HCT116 (cell line): ENCODE measurements at regions not wholly inside any gene's neighbourhood (a gene's known extent, or its start where the extent isn't known, plus 50 kb on each side); places are given as distances from the start of the nearest gene placed in this dataset.

ENCODE experiments used
- ATAC-seq: fragments of 200-7000 bp; cut with Tn5 transposase; 2 replicates; pipeline ENCODE4 v1.9.1; 2020; ENCODE audit warnings: mild to moderate bottlenecking, moderate library complexity
- BruUV-seq: library from RNA; stranded (reverse); fragments of 400-500 nt; replicated peaks from 2 replicates; lab custom pipeline; 2021; lab: Mats Ljungman, UMichigan
- CTCF ChIA-PET: fragments of 300-600 bp; sonication (Branson Sonifier 250); formaldehyde crosslinking; loops from one replicate; lab custom pipeline; 2021; ENCODE audit warnings: antibody characterized with exemption; lab: Charles Lee
- POLR2A ChIA-PET: fragments of 300-600, 350-600 bp; sonication (Branson Sonifier 250); formaldehyde crosslinking; loops from one replicate; lab custom pipeline; 2021; ENCODE audit warnings: antibody characterized with exemption; lab: Charles Lee
- RAD21 ChIA-PET, 2 experiments: fragments of 300-600 bp; sonication (Branson Sonifier 250); formaldehyde crosslinking; loops; one replicate each; lab custom pipeline; 2023; ENCODE audit warnings: low total read pairs in 2 of 2; ENCODE audit not compliant: uncharacterized antibody in 2 of 2, unreplicated experiment in 2 of 2, low non-redundant PET in 1 of 2; lab: Charles Lee
- DNase-seq: peaks from one replicate; pipeline ENCODE4 v3.0.0-alpha.2; 2010; ENCODE audit warnings: low read depth, low spot score
- H2AFZ ChIP-seq: fragments of 200-600 bp; shearing (Covaris generic), sonication (generic); 2 replicates; pipeline ENCODE4 v1.6.1; 2017; ENCODE audit warnings: low read depth, mixed run types, mixed read lengths, antibody characterized with exemption, low read length; ENCODE audit not compliant: poor library complexity, severe bottlenecking
- H3K27ac ChIP-seq: 2 replicates; pipeline ENCODE4 v1.5.1; 2012; ENCODE audit warnings: low read depth, low read length
- H3K27me3 ChIP-seq: fragments of 200-600 bp; sonication (generic); 2 replicates; pipeline ENCODE4 v1.6.1; 2016; ENCODE audit warnings: mixed run types, low read length, mixed read lengths; ENCODE audit not compliant: insufficient read depth
- H3K36me3 ChIP-seq, 2 experiments: fragments of 200-500 bp in 1 of 2; fragments of 200-600 bp in 1 of 2; sonication (Bioruptor generic) in 1 of 2; sonication (generic) in 1 of 2; 2 replicates each; pipeline versions ENCODE4 v1.5.1 to v1.6.1; 2014 to 2016; ENCODE audit warnings: low read length in 2 of 2, inconsistent platforms in 1 of 2, mixed read lengths in 1 of 2, mixed run types in 1 of 2; ENCODE audit not compliant: insufficient read depth in 2 of 2, control insufficient read depth in 1 of 2
- H3K4me1 ChIP-seq, 2 experiments: fragments of 200-600 bp in 1 of 2; sonication (generic) in 1 of 2; 2 replicates each; pipeline versions ENCODE4 v1.5.1 to v1.6.1; 2012 to 2017; ENCODE audit warnings: low read length in 2 of 2, inconsistent platforms in 1 of 2, mild to moderate bottlenecking in 1 of 2, mixed read lengths in 1 of 2, mixed run types in 1 of 2, moderate library complexity in 1 of 2; ENCODE audit not compliant: insufficient read depth in 2 of 2, control insufficient read depth in 1 of 2
- H3K4me2 ChIP-seq: fragments of 200-600 bp; sonication (generic); 2 replicates; pipeline ENCODE4 v1.6.1; 2017; ENCODE audit warnings: mixed run types, low read length, mixed read lengths
- H3K4me3 ChIP-seq, 2 experiments: fragments of 200-600 bp in 1 of 2; sonication (generic) in 1 of 2; replicated peaks in 1 of 2; 2 replicates each; pipeline ENCODE4 v1.5.1; 2011 to 2016; ENCODE audit warnings: low read length in 2 of 2, control low read depth in 1 of 2, low read depth in 1 of 2, mild to moderate bottlenecking in 1 of 2, mixed read lengths in 1 of 2, mixed run types in 1 of 2
- H3K79me2 ChIP-seq: fragments of 200-600 bp; sonication (generic); 2 replicates; pipeline ENCODE4 v1.6.1; 2017; ENCODE audit warnings: mild to moderate bottlenecking, mixed run types, low read length, moderate library complexity, mixed read lengths; ENCODE audit not compliant: insufficient read depth
- H3K9ac ChIP-seq: fragments of 200-600 bp; sonication (generic); 2 replicates; pipeline ENCODE4 v1.6.1; 2016; ENCODE audit warnings: low read length, mixed read lengths
- H3K9me2 ChIP-seq: fragments of 200-600 bp; sonication (generic), shearing (Covaris generic); 2 replicates; pipeline ENCODE4 v1.6.1; 2017; ENCODE audit warnings: mixed run types, mild to moderate bottlenecking, moderate library complexity; ENCODE audit not compliant: insufficient read depth
- H3K9me3 ChIP-seq, 2 experiments: fragments of 200-500 bp in 1 of 2; fragments of 200-600 bp in 1 of 2; sonication (Bioruptor generic) in 1 of 2; sonication (generic) in 1 of 2; 2 replicates each; pipeline ENCODE4 v1.6.1; 2014 to 2017; ENCODE audit warnings: low read length in 2 of 2, mixed read lengths in 2 of 2, inconsistent platforms in 1 of 2, low read depth in 1 of 2, mild to moderate bottlenecking in 1 of 2, mixed run types in 1 of 2, moderate library complexity in 1 of 2; ENCODE audit not compliant: control insufficient read depth in 1 of 2, insufficient read depth in 1 of 2
- H4K20me1 ChIP-seq: fragments of 200-600 bp; sonication (generic), shearing (Covaris generic); 2 replicates; pipeline ENCODE4 v1.6.1; 2017; ENCODE audit warnings: mixed run types, mild to moderate bottlenecking, moderate library complexity; ENCODE audit not compliant: insufficient read depth
- CBX3 ChIP-seq: IDR thresholded peaks from 2 replicates; pipeline ENCODE4 v1.6.1; 2012; ENCODE audit warnings: low read depth
- EZH2 ChIP-seq: fragments of 200-600 bp; sonication (generic); IDR thresholded peaks from 2 replicates; pipeline ENCODE4 v1.6.1; 2017; ENCODE audit warnings: antibody characterized with exemption, mixed run types
- JUND ChIP-seq: IDR thresholded peaks from 2 replicates; pipeline ENCODE4 v1.6.1; 2012
- POLR2A ChIP-seq: IDR thresholded peaks from 2 replicates; pipeline ENCODE4 v1.7.0; 2011; ENCODE audit warnings: borderline replicate concordance; ENCODE audit not compliant: insufficient read depth, insufficient read length; ENCODE audit errors: extremely low read depth
- RAD21 ChIP-seq: IDR thresholded peaks from 2 replicates; pipeline ENCODE4 v1.6.1; 2012; ENCODE audit warnings: low read depth, mild to moderate bottlenecking
- SIN3A ChIP-seq: IDR thresholded peaks from 2 replicates; pipeline ENCODE4 v1.6.1; 2012; ENCODE audit warnings: low read depth
- SP1 ChIP-seq: IDR thresholded peaks from 2 replicates; pipeline ENCODE4 v1.6.1; 2012; ENCODE audit warnings: low read depth
- TCF7L2 ChIP-seq: IDR thresholded peaks from 2 replicates; pipeline ENCODE4 v1.7.0; 2011; ENCODE audit warnings: borderline replicate concordance, inconsistent platforms; ENCODE audit not compliant: insufficient read depth, insufficient read length; ENCODE audit errors: extremely low read depth
- ZFX ChIP-seq: fragments of 450-650 bp; IDR thresholded peaks from 2 replicates; pipeline ENCODE4 v1.6.1; 2017
- ZNF274 ChIP-seq: fragments of 200-500 bp; sonication (Bioruptor generic); IDR thresholded peaks from 2 replicates; pipeline ENCODE4 v1.6.1; 2014; ENCODE audit warnings: mild to moderate bottlenecking, low read depth, low read length, inconsistent platforms
- intact Hi-C: fragments of 100-400 bp; cut with micrococcal nuclease; formaldehyde crosslinking; loops from 2 replicates; pipeline ENCODE4 v1.10.0; 2022
- TF ChIP-seq, protein P1 (sequence below), 3 experiments: fragments of 200-600 bp in 1 of 3; sonication (generic) in 1 of 3; IDR thresholded peaks in 2 of 3; conservative IDR thresholded peaks in 1 of 3; 2 replicates each; pipeline ENCODE4 v1.5.1; 2012 to 2017; ENCODE audit warnings: low read depth in 2 of 3, low read length in 2 of 3, antibody characterized with exemption in 1 of 3, borderline replicate concordance in 1 of 3, control low read depth in 1 of 3, mild to moderate bottlenecking in 1 of 3, mixed read lengths in 1 of 3, mixed run types in 1 of 3, moderate library complexity in 1 of 3; ENCODE audit not compliant: insufficient read depth in 1 of 3
- TF ChIP-seq, protein P2 (sequence below): IDR thresholded peaks from 2 replicates; pipeline ENCODE4 v1.6.1; 2011; ENCODE audit warnings: mild to moderate bottlenecking, low read length, moderate library complexity; ENCODE audit not compliant: insufficient replicate concordance; ENCODE audit errors: extremely low read depth

DNA sequence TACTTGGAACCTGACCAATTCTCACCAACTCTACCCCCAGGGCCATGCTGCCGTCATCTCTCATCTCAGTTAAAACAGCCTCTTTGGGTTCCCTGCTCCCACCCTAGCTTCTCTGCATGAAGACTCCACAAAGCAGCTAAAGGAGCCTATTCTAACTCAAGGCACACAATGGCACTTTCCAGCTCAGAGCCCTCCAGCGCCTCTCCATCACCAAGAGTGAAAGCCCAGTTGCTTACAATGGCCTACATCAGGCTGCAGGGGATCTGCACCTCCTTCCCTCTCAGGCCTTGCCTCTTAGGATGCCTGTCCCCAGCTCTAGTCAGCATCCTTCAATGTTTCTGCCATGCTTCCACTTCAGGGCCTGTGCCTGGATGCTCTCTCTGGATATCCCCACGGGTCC, 83.7 kb upstream of the GNAZ start:
- H3K9ac ChIP-seq, result no peak overlapping the region
- intact Hi-C loops, result no loop called here
- H3K36me3 ChIP-seq, result no peaks in the 10 kb centered on the region
- H3K27ac ChIP-seq, result no peak overlapping the region
- RAD21 ChIA-PET, result no interaction called here
- H3K9me3 ChIP-seq, result peaks cover 0 to 8% of the 10 kb centered on the region in 2 experiments; a peak in 1 of 4 replicates
- no TSS peak for BruUV-seq
- ATAC-seq (no peak), DNase-seq (no peak)
- TF ChIP-seq JUND, result no peak
- TF ChIP-seq ZNF274, result no peak
- TF ChIP-seq RAD21, result no peak
- TF ChIP-seq, protein P1, sequence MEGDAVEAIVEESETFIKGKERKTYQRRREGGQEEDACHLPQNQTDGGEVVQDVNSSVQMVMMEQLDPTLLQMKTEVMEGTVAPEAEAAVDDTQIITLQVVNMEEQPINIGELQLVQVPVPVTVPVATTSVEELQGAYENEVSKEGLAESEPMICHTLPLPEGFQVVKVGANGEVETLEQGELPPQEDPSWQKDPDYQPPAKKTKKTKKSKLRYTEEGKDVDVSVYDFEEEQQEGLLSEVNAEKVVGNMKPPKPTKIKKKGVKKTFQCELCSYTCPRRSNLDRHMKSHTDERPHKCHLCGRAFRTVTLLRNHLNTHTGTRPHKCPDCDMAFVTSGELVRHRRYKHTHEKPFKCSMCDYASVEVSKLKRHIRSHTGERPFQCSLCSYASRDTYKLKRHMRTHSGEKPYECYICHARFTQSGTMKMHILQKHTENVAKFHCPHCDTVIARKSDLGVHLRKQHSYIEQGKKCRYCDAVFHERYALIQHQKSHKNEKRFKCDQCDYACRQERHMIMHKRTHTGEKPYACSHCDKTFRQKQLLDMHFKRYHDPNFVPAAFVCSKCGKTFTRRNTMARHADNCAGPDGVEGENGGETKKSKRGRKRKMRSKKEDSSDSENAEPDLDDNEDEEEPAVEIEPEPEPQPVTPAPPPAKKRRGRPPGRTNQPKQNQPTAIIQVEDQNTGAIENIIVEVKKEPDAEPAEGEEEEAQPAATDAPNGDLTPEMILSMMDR (IDR thresholded peaks at IDR 0.05 in 2 of 3, conservative IDR thresholded peaks at IDR 0.05 in 1 of 3; ENCODE audit: borderline replicate concordance in 1 of 3, insufficient read depth in 1 of 3, low read depth in 2 of 3, low read length in 2 of 3), result no peak
- no peak for TF ChIP-seq SIN3A
- TF ChIP-seq POLR2A, result no peak
- TF ChIP-seq, protein P2, sequence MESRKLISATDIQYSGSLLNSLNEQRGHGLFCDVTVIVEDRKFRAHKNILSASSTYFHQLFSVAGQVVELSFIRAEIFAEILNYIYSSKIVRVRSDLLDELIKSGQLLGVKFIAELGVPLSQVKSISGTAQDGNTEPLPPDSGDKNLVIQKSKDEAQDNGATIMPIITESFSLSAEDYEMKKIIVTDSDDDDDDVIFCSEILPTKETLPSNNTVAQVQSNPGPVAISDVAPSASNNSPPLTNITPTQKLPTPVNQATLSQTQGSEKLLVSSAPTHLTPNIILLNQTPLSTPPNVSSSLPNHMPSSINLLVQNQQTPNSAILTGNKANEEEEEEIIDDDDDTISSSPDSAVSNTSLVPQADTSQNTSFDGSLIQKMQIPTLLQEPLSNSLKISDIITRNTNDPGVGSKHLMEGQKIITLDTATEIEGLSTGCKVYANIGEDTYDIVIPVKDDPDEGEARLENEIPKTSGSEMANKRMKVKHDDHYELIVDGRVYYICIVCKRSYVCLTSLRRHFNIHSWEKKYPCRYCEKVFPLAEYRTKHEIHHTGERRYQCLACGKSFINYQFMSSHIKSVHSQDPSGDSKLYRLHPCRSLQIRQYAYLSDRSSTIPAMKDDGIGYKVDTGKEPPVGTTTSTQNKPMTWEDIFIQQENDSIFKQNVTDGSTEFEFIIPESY, result no peak
- TF ChIP-seq CBX3, result no peak
- no peak for TF ChIP-seq EZH2
- TF ChIP-seq SP1, result no peak
- TF ChIP-seq ZFX, result no peak
- no peak for TF ChIP-seq TCF7L2
- TF ChIP-seq, all 23 proteins: peak for 0
- H3K79me2 ChIP-seq, result no peaks in the 10 kb centered on the region
- no peaks in the 10 kb centered on the region for H3K27me3 ChIP-seq
- H3K9me2 ChIP-seq, result no peaks in the 10 kb centered on the region
- no peaks in the 10 kb centered on the region for H3K4me1 ChIP-seq
- POLR2A ChIA-PET, result no interaction called here
- H3K4me2 ChIP-seq, result no peak overlapping the region
- no peak overlapping the region for H2AFZ ChIP-seq
- H4K20me1 ChIP-seq, result no peaks in the 10 kb centered on the region
- H3K4me3 ChIP-seq, result no peak overlapping the region
- CTCF ChIA-PET, result no interaction called here
